ENCODE measurements at regions not wholly inside any gene's neighbourhood (a gene's known extent, or its start where the extent isn't known, plus 50 kb on each side); places are given as distances from the start of the nearest gene placed in this dataset.

DNA sequence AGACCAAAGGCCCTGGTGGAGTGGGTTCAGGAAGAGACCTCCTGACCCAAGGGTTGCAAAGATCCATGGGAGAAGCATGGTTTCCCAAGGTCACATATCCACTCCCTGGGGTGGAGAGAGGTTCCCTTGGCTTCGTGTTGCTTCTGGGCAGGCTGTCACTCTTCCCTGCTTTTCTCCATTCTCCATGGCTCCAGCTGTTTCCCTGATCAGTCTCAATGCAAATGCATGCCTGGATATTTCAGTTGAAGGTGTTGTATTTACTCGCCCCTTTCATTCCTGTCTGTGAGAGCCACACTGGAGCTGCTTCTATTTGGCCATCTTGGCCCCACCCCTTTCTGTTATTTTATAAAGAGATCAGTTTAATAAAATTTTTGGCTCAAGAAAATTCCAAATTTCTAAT lies 95.0 kb upstream of the PLSCR4 start:
- H3K4me1 Mint-ChIP-seq = peaks cover 31 to 47% of the 10 kb centered on the region in 2 experiments
- no peak overlapping the region for H2BK12ac ChIP-seq (ENCODE audit: insufficient read length, low read depth, low read length)
- no peak overlapping the region for H3T11ph ChIP-seq (ENCODE audit: low read length)
- DNase-seq = no peak
- H3K9me3 ChIP-seq (ENCODE audit: control insufficient read depth, low read depth, low read length) = no peaks in the 10 kb centered on the region
- no peak overlapping the region for H3K23ac ChIP-seq (ENCODE audit: insufficient read length, low read depth, low read length)
- H2AK5ac ChIP-seq (ENCODE audit: insufficient read length, low read length) = no peak overlapping the region
- peaks cover 0 to 5% of the 10 kb centered on the region in 2 experiments; a peak in 3 of 5 replicates for H3K9me3 Mint-ChIP-seq
- H3K4me3 Mint-ChIP-seq = no peak overlapping the region
- no peaks in the 10 kb centered on the region for H3K23me2 ChIP-seq (ENCODE audit: insufficient read length, low read depth, low read length, poor library complexity, severe bottlenecking)
- H3K27me3 Mint-ChIP-seq (ENCODE audit: low read depth) = no peaks in the 10 kb centered on the region
- no peak overlapping the region for H3K18ac ChIP-seq (ENCODE audit: insufficient read length, low read depth, low read length)
- H3K9ac ChIP-seq (ENCODE audit: extremely low read depth, insufficient read length, low read length) = no peak overlapping the region
- no peak overlapping the region for H2BK5ac ChIP-seq (ENCODE audit: insufficient read length, low read length)
- H3K79me2 ChIP-seq (ENCODE audit: insufficient read depth, low read length) = 0 out of 2 replicates have a peak, but pooled peaks cover 1% of the 10 kb centered on the region
- no peak overlapping the region for H3K56ac ChIP-seq (ENCODE audit: insufficient read length, low read depth, low read length)
- H3K36me3 Mint-ChIP-seq (ENCODE audit: insufficient read depth in 1 of 3, low read depth in 3 of 3) = peaks cover 4 to 11% (median 7%) of the 10 kb centered on the region in 3 experiments; a peak in 5 of 7 replicates
- H4K91ac ChIP-seq (ENCODE audit: insufficient read length, low read depth, low read length) = no peak overlapping the region
- no peak overlapping the region for H3K4ac ChIP-seq (ENCODE audit: low read depth, low read length)
- H3K27ac ChIP-seq (ENCODE audit: insufficient read length, low read depth, low read length) = no peak overlapping the region
- no peak overlapping the region for H2AFZ ChIP-seq (ENCODE audit: low read length)
- no peak overlapping the region for H2BK20ac ChIP-seq (ENCODE audit: low read depth, low read length, poor library complexity, severe bottlenecking)
- no peak overlapping the region for H2BK15ac ChIP-seq (ENCODE audit: low read depth, low read length)
- no CpG with 5 or more reads among the region's 2 CpGs for WGBS (ENCODE audit: extremely low coverage, insufficient read length, low lambda C conversion rate)
- no peak overlapping the region for H4K5ac ChIP-seq (ENCODE audit: insufficient read length, low read depth, low read length)
- no peak overlapping the region for H2BK120ac ChIP-seq (ENCODE audit: low read depth, low read length, poor library complexity, severe bottlenecking)
- no peak overlapping the region for H4K8ac ChIP-seq (replicated peaks; ENCODE audit: insufficient read length, low read depth, low read length)
- H3K4me2 ChIP-seq (ENCODE audit: insufficient read depth, insufficient read length, low read length) = no peak overlapping the region
- H3K14ac ChIP-seq (ENCODE audit: insufficient read depth, low read length) = no peak overlapping the region
- no peaks in the 10 kb centered on the region for H3K27me3 ChIP-seq (ENCODE audit: insufficient read depth, low read length)
- no peaks in the 10 kb centered on the region for H3K79me1 ChIP-seq (ENCODE audit: insufficient read depth, low read depth, low read length, poor library complexity, severe bottlenecking)
- H3K4me1 ChIP-seq (ENCODE audit: insufficient read depth, low read length) = peaks cover 3% of the 10 kb centered on the region; the same call in 1 of the 2 replicates
- TF ChIP-seq CTCF (conservative IDR thresholded peaks at IDR 0.05) = no peak
- peak overlapping the region in 1 of 3 experiments; percentile 95; a peak in 3 of 7 replicates for H3K27ac Mint-ChIP-seq
- H4K20me1 ChIP-seq (ENCODE audit: control insufficient read depth, insufficient read depth, insufficient read length) = no peaks in the 10 kb centered on the region

Measured in H9 (cell line).